HG02798 (cell line): ENCODE measurements at regions not wholly inside any gene's neighbourhood (a gene's known extent, or its start where the extent isn't known, plus 50 kb on each side); places are given as distances from the start of the nearest gene placed in this dataset.
"Not testable (repeated sequence)": the region's sequence is repeated elsewhere in the genome, so short reads cannot be mapped to it uniquely, and the experiment has no call there.

ENCODE experiments used
- ATAC-seq: cut with Tn5 transposase; IDR thresholded peaks from one replicate; pipeline ENCODE4 v1.9.1; 2021; ENCODE audit warnings: mild to moderate bottlenecking; ENCODE audit not compliant: unreplicated experiment, poor library complexity

- no peak for ATAC-seq
Observed at GRCh38 chr2:192749611-192750200, 555.0 kb upstream of the TMEFF2 start.

GRCh38 chr2:192741889-192742288 lies 547.2 kb upstream of the TMEFF2 start:
- ATAC-seq, result no peak

- no peak for ATAC-seq
Observed at GRCh38 chr2:192735447-192735846, 540.7 kb upstream of the TMEFF2 start.

GRCh38 chr2:192729369-192729768 lies 534.6 kb upstream of the TMEFF2 start:
- no peak for ATAC-seq

DNA sequence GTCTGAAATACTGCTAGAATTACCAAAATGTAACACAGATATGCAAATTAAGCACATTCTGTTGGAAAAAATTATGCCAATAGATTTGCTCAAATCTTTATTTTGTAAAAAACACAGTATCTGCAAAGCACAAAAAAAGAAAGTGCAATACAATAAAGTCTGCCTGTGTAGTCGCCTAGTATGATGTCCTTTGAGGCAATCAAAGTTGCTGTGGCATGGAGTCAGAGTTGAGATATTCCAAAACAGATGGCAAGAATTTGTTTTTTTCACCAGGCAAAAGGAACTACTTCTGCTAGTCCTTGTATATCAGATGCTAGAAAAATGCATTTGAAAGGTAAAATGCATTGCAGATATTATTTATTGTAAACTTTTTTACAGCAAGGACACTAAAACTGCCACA lies 531.3 kb upstream of the TMEFF2 start:
- no peak for ATAC-seq

GRCh38 chr2:192719629-192720028 lies 524.9 kb upstream of the TMEFF2 start:
- ATAC-seq, result no peak

DNA sequence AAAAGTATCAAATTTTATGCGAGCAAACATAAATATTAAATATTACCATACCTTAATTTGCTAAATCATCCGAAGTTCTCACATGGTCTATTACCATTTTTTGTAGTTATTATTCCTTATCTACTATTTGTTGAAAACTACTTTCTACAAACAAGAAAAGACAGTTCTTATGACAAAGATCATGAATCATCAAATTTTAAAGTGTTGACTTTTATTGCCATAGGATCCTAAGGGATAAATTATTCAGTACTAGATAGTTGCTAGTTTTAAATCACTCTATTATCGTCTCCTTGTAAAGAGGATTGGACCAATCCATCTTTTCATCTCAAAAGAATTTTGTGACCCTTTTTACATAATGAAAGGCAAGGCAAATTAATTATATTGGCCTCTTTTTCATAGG lies 523.6 kb upstream of the TMEFF2 start:
- ATAC-seq, result no peak

GRCh38 chr2:192700934-192701333 lies 506.2 kb upstream of the TMEFF2 start:
- ATAC-seq, result no peak

- no peak for ATAC-seq
Observed at GRCh38 chr2:192697880-192698279, 503.1 kb upstream of the TMEFF2 start.

DNA sequence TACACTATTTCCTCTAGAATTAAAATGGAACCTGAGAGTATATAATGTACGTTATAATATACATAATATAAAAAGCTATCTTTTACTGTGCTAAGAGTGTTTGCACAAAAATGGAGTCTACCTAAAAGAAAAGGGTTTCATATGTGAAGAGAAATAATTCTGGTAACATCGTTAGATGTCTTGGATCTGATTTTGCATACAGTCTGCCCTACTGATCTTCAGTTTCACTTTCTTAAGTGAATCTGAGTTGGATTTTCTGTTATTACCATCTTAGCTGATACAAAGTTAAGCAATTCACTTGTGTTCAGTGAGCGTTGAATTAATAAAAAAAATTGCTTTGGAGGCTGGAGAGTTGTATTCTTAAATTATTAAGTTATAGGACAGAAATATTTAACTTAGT lies 502.1 kb upstream of the TMEFF2 start:
- ATAC-seq, result no peak

DNA sequence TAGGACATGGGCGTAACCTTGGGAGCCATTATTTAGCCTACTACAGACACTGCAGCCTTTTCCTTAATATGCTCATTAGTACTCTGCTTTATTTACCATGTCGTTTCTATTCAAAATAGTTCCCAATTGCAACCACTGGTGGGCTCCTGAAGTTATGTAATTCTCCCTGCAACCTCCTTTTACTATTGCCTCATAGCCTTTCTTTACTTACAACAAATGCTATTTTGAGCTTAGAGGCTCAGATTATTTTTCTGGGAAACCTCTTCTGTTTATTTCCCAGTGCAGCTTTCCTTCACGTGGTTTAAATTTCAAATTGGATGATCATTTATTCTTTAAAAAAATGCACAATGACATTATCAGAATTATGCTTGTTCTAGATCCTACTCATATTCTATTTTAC lies 492.3 kb upstream of the TMEFF2 start:
- no peak for ATAC-seq

- ATAC-seq, result not testable (repeated sequence)
Observed at GRCh38 chr2:192682511-192682910, 487.8 kb upstream of the TMEFF2 start.

DNA sequence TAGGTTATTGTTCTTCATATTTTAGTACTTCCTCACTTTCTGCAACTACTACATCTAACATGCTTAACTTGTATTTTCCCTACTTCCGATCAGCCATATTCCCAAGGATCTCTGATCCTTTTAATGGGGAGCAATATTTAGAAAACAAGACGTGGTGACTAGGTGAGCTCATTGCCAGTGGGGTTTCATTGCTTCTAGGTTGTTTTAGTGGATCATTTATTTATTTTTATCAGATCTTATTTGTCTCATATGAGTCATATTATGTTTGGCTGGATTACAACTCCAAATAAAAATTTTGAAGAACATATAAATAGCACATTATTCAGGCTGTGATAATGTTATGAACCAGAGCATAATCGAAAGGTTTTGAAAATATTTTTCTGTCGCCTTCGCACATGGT lies 480.9 kb upstream of the TMEFF2 start:
- ATAC-seq, result no peak

DNA sequence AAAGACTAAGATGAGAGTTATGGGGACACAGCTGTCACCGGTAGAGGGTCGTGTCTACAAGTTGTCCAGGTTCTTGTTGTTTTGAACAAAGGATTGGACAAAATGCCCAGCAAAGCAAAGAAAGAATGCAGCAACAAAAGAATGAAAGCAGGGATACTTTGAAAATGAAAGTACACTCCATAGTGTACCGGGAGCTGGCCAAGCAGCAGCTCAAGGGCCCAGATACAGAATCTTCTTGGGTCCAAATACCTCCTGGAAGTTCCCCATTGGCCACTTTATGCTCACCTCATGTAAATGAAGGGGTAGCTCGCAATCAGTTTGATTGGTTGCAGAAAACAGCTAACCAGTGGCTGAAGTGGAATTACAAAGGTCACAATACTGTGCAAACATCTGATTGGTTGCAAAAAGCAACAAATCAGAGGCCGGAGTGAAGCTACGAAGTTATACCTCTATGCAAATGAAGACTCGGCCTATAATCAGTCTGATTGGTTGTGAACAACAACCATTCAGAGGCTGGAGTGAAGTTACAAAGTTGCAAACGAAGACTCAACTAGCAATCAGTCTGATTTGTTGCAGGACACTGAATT lies 474.9 kb upstream of the TMEFF2 start:
- ATAC-seq, result no peak

DNA sequence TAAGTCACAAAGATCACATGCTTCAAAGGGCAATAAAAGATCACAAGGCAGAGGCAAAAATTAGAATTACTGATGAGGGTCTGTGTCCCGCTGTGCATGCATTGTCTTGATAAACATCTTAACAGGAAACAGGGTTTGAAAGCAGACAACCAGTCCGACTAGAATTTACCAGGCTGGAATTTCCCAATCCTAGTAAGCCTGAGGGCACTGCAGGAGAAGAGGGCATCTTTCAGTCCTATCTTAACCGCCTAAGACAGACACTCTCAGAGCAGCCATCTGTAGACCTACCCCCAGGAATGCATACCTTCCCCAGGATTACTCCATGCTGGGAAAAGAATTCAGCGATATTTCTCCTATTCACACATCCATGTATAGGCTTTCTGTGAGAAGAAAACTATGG lies 465.8 kb upstream of the TMEFF2 start:
- ATAC-seq, result not testable (repeated sequence)

GRCh38 chr2:192657362-192657761 lies 462.6 kb upstream of the TMEFF2 start:
- ATAC-seq, result no peak

DNA sequence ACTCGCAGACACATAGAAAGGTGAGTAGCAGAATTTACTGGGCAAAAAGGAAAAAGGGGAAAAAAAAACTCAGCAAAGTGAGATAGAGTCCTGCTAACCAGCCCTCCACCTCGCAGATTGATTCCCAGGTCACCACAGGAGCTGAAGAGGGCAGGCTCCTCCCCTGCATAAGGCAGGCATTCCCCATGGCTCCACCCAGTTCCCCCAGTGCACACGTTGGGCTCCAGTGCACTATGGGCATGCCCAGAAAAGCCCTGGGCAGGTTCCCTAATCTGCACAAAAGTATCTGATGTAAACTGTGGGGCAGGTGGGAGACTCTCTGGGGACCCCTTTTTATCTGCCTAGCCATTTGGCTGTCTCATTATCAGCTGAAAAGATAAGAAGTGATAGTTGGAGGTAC lies 461.2 kb upstream of the TMEFF2 start:
- ATAC-seq, result no peak

DNA sequence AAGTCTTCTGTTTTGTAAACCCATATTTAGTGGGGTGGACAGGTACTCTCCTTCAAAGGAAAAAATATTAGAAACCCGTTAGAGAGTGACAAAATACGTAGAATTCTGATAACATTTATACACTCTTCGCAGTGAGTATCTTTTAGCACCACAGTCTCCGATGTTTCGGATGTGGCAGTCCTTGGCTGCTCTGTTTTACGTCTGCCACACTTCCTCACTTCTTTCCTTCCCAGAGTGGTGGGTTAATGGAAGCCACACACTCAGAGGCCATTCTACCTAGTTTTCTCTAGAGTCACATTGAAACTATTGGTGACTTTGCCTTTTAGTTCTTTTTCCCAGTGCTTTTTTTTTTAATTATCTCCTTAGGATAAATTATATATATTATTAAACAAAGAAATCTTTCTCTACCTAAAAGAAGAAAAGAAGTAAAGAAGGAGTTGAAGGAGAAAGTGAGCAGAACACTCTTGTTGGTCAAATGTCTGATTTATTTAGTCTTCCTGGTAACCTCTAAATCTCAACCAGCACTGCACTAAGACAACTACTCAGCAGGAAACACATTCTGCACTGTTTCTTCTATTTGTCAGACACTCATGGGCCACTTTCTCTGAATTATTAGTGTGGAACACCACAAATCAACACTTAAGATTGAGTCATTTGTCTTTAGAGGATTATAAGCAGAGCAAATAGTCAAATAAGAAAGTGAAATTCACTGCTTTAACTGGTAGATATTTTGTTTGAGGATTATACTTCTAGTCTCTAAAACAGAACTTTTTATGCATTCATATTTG lies 451.3 kb upstream of the TMEFF2 start:
- ATAC-seq, result no peak

GRCh38 chr2:192634557-192634956 lies 439.8 kb upstream of the TMEFF2 start:
- no peak for ATAC-seq

DNA sequence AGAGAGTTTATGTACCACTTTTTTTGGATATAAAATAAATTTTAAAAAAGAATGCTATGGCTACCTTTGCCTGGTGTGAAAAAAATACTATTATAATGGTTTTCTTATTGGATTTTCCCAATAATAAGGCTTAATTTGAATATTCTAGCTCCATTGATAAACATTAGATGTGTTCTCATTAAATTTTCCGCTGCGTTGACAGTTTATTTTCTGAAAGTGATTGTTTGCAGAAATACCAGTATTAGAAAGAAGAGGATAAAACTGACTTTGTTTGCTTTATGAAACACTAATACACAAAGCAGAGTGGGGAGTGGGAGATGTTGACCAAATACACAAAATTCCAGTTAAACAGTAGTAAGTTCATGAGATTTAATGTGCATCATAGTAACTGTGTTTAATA lies 433.3 kb upstream of the TMEFF2 start:
- ATAC-seq, result no peak

- ATAC-seq, result no peak
Observed at GRCh38 chr2:192615105-192615504, 420.4 kb upstream of the TMEFF2 start.

- ATAC-seq, result no peak
Observed at GRCh38 chr2:192604295-192604694, 409.6 kb upstream of the TMEFF2 start.
